OCI-M1 (cell line): ENCODE measurements at regions not wholly inside any gene's neighbourhood (a gene's known extent, or its start where the extent isn't known, plus 50 kb on each side); places are given as distances from the start of the nearest gene placed in this dataset.

Experiments
- DNase-seq: peaks from one replicate; lab custom pipeline; 2025; lab: John Stamatoyannopoulos, UW

DNA sequence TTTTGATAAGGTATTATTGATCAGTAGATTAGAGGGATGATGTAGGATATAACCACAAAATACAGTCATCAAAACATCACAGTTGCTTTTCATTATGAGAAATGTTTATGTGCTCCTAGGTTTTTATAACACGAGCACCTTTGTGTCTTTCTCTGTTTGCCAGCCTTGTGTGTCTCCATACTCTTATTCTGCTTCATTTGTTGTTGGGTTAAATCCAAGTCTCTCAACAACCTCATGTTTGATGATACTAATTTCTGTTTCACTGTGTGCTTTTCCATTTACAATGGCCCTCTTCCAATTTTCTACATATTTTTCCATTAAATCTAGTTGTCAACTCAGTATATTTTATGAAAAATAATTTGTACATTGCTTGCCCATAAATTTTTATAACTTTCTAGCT lies 107.7 kb upstream of the POU2AF2 start:
- no peak for DNase-seq

DNA sequence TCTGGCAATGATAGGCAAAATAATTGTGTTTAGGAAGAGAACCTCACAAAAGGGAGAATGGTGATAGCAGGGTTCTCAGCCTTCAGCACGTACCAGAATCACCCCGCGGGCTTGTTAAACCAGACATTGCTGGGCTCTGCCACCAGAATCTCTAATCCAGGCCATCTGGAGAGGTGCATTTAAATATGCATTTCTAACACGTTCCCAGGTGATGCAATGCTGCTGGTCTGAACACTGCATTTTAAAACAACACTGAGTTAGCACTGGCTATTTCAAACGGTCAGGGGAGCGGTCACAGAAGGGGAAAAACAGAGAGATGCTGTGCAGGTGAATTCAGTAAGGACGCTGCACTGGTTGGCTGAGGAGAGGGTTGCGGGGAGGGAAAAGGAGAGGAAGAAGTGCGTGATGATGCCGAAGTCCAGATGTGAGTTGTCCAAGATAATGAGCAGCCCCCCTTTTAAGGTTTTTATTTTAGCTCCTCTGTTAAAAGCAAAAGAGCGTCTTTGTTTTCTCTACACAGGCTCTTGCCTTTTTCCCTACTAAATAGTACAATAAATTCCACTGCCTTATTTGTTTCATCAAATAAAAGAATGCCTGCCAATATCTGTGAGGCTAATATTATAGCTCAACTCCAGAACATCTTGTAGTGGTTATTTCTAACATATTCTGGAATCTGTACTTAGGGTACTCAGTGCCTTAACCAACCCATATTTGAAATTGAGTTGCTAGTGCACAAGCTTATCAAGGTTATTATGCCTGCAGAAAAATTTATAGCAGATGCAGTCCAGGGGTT lies 109.6 kb upstream of the POU2AF2 start:
- no peak for DNase-seq

DNA sequence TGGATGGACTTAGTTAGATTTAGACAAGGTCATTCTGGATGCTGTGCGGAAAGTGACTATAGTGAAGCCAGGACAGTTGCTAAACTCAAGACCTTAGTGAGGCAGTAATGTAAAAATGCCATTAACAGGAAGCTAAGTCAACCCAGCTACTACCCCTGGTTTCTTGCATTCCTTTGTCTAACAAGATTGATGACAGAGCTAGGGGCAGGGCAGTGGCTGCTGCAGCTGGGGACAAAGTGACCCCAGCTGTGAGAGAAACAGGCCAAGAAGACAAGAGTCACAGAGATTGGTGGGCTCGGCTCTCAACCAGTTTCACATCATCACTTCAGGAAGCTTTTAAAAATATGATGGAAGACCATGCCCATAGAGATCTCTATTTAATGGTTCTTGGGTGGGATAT lies 110.4 kb upstream of the POU2AF2 start:
- DNase-seq: no peak

DNA sequence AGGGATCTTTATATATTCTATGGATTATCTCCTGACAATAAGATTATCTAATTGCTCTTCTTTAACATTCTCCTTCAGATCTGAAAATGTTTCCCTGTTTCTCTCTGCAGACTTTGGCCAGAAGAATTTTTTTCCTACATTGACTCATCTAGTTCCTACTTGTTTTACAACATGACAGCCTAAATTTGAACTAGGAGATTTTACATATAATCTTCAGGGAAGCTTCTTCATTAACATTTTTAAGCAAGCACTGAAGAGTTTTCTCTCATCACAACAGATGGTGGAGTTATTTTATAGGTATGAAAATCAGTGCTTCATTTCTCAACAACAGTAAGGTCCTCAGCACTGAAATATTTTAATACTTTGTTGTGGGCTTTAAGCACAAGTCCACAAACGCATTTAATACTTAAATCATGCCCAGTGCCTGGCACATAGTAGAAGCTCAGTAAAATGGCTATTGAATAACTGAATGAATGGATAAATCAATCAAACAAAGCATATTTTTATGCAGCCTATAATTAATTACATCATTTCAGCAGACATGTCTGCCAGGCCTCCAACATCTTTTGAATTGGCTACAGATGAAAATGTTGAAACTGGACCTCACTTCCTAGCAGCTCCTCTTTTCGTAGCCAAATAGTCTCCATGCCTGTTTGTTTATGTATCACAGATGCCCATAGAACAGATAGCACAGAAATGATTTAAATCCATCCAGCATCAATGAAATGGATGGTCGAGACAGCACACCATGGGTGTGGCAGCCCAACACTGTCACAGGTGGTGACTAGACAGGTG lies 117.3 kb upstream of the POU2AF2 start:
- DNase-seq: no peak

DNA sequence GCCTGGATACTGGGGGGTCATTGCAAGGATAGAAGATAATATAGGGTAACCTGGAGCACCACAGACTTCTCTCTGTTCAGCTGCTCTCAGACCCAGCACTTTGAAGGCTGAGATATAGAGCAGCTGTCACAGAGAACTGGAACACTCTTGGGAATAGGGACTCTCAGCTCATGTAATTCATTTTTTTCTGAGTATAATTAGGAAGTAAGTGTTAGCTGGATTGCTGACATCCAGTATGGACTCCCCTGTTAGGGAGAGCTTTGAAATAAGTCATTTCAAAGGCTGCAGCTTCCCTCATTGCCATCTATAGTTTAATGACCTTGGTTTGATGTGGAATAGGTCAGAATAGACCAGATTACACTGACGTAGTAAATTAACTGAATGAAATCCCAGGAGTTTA lies 120.8 kb upstream of the POU2AF2 start:
- no peak for DNase-seq

DNA sequence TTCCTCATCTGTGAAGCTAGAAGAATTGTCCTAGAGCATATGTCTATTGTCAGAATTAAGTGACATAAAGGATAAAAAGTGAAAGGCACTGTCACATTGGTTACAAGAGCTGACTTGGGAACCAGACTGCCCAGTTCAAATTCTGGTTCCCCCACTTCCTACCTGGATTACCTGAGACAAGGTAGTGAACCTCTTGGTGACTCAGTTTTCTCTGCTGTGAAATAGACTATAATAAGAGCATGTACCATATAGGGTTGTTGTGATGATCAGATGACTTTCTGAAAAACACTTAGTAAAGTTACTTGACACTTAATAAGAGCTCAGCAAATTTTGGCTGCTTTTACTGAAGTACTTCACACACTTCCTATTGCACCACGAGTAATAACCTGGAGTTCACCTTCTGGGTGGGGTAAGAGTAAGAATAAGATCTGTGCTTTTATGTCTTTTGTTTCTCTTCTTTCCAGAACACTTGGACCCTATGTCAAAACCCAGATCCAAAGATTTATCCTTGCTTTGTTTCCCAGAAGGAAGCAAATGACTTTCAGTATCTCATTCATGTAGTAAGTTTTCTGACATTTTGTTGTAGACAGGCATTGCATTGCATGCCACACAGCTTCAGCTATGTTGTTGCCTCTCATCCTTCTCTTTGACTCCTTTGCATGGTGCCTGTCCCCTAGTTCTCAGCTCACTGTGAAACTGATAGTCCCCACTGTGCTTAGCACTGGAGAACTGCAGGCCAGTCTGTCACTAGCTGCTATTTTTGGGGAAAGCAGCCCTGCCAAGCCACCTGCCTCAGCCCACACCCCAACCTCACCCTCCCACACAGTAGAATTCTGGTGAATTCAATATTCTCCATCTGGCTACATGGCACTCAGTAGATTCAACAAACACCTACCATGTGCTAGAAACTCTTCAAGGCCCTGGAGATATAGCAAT lies 121.8 kb upstream of the POU2AF2 start:
- DNase-seq: no peak

DNA sequence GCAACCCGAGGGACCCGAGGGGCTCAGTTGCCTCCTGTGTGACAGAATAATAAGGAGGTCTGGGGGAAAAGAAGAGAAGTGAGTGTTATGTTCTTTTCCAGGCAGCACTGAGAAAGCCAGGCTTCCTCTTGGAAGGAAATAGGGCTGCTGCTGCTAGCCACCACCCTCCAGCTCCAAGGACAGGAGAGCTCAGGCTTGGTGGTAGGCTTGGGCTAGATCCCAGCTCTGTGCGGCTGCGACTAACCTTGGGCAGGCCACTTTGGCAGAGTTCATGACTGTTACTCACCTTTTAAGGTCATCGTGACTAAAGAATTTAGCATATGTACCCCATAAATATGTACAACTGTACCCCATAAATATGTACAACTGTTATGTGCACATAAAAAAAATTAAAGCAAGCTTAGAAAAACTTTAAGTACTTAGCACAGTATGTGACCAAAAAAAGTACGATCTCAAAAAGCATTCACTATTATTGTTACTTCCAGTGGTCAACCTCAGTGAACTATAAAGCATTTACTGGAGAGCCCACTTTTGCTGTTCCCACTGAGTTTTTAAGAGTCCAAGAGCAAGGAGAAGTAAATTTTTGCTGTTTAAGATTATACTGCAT lies 124.7 kb upstream of the POU2AF2 start:
- DNase-seq: no peak

DNA sequence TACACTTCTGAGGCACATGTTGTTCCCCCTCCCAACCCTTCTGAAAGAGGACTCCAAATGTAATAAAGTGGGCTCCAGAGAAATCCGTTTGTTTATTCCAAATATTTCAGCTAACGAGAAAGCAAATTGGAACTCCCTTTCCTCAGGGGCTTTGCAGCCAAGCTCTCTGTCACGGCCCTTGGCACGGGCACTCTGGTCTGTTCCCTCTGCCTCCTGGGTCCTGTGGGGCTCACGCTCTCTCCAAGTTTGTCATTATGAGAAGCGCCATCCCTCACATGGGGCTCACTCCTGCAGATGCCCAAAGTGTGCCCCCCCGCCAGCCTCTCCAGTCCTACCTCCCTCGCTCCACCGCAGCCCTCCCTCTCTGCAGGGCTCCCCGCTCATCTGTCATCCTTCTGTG lies 125.4 kb upstream of the POU2AF2 start:
- no peak for DNase-seq

DNA sequence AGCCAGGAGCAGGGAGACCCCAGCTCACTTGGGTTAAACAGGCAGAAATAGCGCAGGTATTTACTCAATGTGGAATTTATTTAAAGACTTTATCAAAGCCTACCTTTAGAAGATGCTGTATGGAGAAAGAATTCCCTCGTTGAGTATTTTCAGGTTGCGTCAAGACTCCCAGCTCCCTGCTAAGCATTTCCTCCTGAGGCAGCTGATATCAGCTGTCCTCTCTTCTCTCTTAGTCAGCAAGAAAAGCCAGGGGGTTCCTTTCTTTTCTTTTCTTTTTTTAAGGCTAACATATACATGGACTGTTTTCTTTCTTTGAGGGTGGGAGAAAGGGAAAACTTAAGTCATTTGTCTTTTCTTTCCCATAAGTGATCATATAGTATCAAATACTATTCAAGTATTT lies 125.8 kb upstream of the POU2AF2 start:
- DNase-seq: no peak

DNA sequence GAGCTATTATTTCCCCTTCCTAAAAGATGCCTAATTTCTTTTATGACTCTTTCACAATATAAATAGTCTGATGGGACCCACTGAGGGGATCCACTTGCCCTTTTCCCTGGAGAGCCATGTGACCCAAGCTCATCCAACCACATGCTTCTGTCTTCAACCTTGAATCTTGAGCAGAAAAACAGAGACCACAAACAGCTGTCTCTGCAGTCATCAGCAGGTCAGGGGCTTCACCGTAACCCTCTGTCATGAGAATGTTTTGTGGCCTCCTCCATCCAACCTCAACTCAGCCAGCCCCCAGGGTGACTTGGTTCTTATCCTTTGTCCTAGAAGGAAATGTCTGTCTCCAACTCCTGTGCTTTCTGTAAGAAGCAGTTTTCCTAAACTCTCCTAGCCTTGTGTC lies 129.6 kb upstream of the POU2AF2 start:
- no peak for DNase-seq

DNA sequence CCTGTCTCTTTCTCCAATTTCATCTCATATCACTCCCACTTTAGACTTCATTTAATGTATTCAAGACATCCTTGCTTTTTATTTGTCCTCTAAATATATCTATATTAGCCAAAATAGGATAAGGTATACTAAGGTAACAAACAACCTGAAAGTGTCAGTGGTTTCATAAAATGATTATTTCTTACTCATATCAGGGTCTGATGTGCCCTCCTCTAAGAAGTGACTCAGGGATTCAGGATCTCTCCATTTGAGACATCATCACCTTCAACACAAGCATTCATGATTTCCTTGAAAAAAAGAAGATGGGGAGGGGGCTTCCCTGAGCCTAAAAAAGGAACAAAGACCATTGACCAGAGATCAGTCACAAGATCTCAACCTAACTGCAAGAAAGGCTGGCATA lies 131.4 kb upstream of the POU2AF2 start:
- DNase-seq: no peak

DNA sequence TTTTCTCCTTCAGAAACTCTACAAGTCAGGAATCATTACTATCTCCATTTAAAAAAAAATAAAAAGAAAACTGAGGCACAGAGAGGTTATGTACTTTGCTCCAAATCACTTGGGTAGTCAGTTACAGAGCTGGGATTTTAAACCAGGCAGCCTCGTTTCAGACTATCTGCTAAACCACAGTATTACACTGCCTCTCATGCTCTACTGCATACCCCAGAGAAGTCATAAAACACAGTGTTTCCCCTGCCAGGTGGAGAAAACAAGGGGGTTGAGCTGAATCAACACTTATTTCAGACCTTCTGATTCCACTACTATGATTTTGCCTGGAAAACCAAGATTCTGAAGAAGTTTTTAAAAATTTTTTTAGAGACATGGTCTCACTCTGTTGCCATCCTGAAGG lies 132.9 kb upstream of the POU2AF2 start:
- DNase-seq: no peak

DNA sequence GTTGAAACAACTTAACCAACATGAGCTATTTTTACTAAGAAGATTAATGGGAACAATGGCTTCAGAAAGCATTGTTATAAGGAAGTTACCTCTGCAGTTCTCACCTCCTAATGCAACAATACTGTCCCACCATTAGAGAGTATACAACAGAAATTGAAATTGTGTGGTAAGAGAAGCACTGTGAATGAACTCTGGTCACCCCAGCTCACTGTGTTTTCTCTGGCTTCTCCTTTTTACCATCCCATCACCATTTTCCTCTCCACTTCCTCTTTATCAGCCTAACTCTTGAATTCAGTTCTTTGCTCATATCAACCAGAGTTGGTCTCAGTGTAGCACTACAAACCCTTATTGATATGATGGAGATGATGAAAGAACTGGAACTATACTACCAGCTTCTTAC lies 138.0 kb upstream of the POU2AF2 start:
- DNase-seq: peak; percentile 33

DNA sequence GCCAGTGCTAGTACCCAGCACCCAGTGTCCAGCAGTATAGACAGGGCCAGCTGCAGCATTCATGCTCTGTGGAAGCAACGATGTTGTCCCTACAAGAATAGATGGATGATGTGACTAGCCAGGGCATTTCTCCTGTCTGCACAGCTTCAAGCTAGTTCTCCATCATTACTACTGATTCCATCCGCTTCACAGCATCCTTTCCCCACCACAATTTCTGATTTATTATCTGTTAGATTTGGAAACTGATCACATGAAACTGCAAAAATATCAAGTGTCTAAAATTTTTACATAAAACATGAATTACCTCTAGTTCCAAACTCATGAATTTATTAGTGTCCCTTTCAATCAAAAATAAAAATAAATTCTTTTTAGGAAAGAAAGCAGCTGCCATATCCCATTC lies 138.9 kb upstream of the POU2AF2 start:
- DNase-seq: no peak

DNA sequence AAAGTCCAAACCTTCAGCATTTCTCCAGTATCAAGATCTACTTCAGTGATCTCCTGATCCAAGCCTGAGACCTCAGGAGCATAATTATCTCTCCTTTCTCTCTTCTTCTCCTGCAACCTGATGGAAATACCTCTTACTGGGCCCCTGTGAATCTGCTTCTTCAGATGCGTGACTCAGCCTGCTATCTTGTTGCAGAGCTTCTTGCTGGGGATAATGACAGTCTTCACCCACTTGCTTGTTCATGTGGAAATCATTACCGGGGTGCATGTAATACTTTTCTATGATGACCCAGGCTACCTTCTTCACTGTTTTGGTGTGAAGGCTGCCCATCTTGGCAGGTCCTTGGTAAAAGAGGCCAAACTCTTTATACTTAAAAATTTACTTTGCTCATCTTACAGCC lies 140.0 kb upstream of the POU2AF2 start:
- DNase-seq: no peak

DNA sequence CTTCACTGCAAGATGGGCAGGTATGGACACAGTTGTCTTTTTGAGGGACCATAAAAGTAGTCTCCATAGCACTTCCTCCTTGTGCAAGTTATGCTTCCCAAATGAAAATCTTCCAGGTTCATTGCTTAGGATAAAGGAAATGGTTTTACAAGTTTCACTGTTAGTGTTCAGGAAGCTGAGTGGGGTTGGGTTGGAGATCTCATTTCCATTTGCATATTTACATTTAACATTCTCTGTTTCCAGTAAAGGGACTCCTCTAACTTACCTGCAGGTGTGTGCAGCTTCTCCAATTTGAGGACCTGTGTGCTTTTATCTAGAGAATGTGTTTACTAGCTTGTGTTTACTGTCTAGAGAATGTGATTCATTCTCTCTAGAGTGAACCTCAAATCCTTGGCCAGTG lies 141.3 kb upstream of the POU2AF2 start:
- DNase-seq: no peak

DNA sequence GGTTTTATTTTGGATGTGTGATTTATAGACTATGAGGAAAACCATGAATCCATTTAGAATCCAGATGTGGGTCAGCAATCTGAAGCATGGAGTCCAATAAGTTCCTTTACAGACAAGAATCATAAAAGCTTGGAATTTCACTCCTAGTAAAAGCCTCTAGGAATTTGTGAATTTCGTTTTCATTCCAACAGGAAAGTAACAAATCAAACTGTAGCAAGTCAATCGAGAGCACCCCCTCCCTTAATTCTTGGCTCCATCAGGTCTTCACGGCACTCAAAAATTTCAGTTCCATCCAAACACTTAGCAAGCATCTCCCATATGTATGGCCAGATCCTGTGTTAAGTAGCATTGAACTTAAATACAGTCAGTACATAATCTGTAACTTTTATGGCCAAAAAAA lies 143.6 kb upstream of the POU2AF2 start:
- no peak for DNase-seq

DNA sequence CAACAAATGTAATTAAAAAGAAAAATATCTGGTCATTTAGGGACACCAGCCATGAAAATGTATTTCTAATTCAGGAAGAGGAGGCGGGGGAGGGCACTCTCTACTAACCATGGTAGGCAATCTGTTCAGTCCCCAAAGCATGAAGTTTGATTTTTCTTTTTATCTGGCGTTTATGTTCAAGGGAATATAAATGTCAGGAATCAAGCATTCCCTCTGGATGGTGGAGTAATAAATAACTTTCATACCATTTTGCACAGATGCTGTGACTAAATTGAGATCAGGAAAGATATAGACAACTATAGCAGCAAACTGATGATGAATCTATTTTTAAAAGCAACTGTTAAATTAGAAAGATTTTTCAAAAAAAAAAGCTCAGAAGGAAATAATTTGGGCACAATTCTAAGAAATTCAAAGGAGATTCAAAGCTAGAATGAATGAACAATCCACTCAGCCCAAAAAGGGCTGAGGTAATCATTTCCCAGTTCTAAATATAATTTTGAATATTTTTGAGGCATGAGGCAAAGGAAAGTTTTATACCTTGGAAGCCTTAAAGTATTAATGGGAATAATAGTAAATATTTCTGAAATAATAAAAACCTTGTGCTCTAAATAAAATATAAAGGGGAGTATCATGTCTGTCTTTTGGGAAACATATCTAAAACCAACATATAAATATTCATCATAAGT lies 146.4 kb upstream of the POU2AF2 start:
- no peak for DNase-seq

DNA sequence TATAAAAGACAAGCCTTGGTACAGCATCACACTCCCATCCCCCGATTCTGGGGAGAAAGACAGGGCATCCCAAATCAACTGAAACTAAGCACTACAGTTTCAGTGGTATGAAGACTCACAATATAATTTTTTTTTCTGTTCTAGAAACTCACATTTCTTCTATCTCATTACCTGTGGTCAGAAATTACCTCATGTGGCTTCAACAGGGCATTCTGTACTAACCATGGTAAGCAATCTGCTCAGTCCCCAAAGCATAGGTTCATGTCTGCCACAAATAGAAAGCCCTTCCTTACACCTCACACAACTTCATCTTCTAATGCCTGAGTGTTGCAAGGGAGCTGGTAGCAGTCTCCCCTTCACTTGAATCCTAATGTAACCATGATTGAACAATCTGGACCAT lies 147.4 kb upstream of the POU2AF2 start:
- DNase-seq: no peak

DNA sequence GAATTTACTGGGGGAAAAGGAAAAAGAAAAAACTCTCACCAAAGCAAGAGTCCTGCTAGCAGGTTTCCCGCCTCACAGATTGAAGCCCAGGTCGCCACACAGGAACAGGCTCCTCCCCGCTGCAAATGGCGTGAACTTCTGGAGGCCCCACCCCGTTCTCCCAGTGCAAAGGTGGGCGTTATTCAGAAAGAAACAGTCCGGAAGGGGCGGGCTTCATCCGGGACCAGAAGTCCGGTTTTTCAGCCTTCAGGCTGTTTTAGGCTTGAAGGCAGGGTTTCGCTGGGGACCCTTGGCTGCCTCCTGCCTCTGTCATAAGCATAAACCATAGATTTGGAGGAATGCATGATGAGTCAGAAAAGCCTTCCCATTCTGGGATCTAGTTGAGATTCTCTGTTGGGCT lies 148.3 kb upstream of the POU2AF2 start:
- peak; percentile 45 for DNase-seq

DNA sequence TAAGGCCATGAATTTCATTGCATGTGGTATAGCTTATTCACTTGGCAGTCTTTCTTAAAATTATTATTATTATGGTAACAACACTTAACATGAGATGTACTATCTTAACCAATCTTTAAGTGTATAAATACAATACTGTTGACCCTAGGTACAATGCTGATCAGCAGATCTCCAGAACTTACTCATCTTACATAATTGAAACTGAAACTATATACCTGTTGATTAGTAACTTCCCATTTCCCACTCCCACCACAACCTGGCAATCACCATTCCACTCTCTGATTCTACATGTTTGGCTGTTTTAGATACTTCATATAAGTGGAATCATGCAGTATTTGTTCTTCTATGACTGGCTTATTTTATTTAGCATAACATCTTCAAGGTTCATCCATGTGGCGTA lies 150.2 kb upstream of the POU2AF2 start:
- no peak for DNase-seq

DNA sequence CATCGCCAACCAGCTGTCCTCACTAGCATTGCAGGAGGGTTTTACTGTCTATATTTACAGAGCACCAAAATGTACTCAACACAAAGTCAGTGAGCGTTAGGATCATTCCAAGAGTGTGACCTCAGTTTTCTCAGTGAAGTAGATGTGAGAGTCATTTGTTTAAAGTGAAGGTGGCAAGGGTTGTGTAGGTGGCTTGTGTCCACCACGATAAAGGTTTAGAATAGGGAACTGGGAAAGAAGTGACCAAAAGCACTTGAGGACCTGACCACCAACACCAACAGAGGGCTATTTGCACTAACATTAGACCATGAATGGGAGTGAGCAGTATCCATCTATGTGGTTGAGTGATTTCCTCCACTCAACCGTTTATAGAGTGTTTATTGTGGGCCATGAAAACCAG lies 152.5 kb upstream of the POU2AF2 start:
- DNase-seq: no peak
